GM12873 (cell line): ENCODE measurements at regions not wholly inside any gene's neighbourhood (a gene's known extent, or its start where the extent isn't known, plus 50 kb on each side); places are given as distances from the start of the nearest gene placed in this dataset.

ENCODE experiments used
- CTCF ChIP-seq: IDR thresholded peaks from 2 replicates; pipeline ENCODE4 v1.5.1; 2012; ENCODE audit warnings: low read depth, mild to moderate bottlenecking, moderate library complexity, low read length, control low read depth; ENCODE audit not compliant: insufficient read depth; ENCODE audit errors: missing control alignments

GRCh38 chr6:114783783-114784182 is 441.0 kb upstream of the HS3ST5 start:
- no peak for TF ChIP-seq CTCF

DNA sequence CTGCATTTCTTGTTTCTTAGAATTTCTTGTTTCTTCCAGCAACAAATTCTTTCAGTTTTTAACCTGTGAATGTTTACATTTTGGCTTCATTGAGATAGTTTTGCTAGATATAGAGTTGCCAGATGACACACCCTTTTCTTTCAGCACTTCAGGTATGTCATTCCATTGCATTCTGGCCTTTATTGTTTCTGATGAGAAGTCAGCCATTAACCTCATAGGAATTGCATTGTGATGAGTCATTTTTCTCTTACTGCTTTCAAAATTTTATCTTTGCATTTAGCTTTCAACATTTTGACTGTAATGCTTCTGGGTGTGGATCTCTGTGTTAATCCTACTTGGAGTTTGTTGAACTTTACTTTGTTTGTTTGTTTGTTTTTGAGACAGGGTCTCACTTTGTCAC is 440.3 kb upstream of the HS3ST5 start:
- no peak for TF ChIP-seq CTCF

- no peak for TF ChIP-seq CTCF
Measured at GRCh38 chr6:114764866-114765265, 422.0 kb upstream of the HS3ST5 start.

- no peak for TF ChIP-seq CTCF
Measured at GRCh38 chr6:114762145-114762544, 419.3 kb upstream of the HS3ST5 start.

GRCh38 chr6:114747995-114748625 is 405.3 kb upstream of the HS3ST5 start:
- peak; percentile 62 for TF ChIP-seq CTCF

GRCh38 chr6:114740547-114740946 is 397.7 kb upstream of the HS3ST5 start:
- no peak for TF ChIP-seq CTCF

- no peak for TF ChIP-seq CTCF
Measured at GRCh38 chr6:114739656-114740055, 396.8 kb upstream of the HS3ST5 start.
